ENCODE measurements at regions not wholly inside any gene's neighbourhood (a gene's known extent, or its start where the extent isn't known, plus 50 kb on each side); places are given as distances from the start of the nearest gene placed in this dataset.

DNA sequence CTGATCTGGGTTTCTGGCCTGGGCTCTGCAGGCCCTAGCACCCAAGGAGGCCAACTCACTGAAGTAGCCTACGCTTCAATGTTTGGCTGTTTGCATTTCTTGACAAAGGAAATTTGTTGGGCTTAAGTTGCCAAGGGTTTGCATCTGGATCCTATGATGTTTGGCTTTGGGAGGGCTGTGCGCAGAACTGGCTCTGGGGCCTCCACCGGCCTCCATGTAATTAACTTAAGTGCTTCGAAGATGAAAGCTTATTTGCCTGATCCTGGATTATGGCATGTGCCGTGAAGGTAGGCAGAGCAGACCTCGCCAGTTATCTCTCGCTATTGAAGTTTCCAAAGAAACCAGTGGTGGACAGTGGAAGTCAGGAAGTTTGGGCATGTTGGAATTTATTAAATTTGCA lies 124.3 kb upstream of the STX18 start:
- no peak overlapping the region for H3K4me3 ChIP-seq (ENCODE audit: low read depth, low read length)
- no peak for TF ChIP-seq CTCF (IDR thresholded peaks at IDR 0.05; ENCODE audit: insufficient read depth, low read length, missing control alignments)
- ChIA-PET POLR2A (no interaction called here), CTCF (interaction anchor here (0.9 to 4.2 kb wide), 2 partner anchors 11 to 39 kb away, joined by 3 to 35 read pairs; no protein-coding TSS in a partner anchor)
- no peak for DNase-seq (ENCODE audit: low read depth, low spot score)

DNA sequence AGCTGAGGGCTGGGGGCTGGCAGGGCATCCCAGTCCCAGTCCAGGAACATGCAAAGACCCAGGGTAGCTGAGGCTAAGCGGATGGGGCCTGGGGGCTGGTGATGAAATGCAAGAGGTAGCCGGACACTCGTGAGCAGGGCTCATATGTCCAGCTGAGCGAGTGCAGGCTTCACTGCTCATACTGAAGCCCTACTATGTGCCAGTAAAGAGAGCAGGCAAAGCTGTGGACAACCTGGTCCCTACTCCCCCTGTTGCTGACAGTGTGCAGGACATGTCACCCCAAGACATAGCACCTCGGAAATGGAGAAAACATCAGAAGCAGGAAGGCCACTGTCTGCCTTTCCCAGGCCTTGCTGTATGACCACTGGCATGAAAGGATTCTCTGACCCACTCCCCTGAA lies 122.4 kb upstream of the STX18 start:
- H3K4me3 ChIP-seq (ENCODE audit: low read depth, low read length) = no peak overlapping the region
- ChIA-PET POLR2A (no interaction called here), CTCF (no interaction called here)
- TF ChIP-seq CTCF (IDR thresholded peaks at IDR 0.05; ENCODE audit: insufficient read depth, low read length, missing control alignments) = no peak
- DNase-seq (ENCODE audit: low read depth, low spot score) = no peak

DNA sequence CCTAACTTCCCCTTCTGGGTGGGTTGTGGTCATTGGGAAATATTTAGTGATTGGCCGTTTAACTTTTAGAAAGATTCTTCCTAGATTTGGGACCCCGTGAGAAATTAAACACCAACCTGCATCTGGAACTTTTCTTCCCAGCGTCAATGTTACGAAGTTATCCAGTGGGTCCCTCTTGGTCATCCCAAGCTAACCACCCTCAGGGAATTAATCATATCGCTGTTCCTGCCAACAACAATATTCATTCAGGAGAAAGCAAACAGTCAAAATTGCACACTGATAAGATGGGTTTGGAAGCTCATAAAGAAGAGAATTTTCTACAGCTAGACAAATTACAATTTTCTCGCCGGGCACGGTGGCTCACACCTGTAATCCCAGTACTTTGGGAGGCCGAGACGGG lies 121.2 kb upstream of the STX18 start:
- POLR2A ChIA-PET = interaction anchor here (1.1 kb wide), 1 partner anchor 190 kb away, joined by 3 read pairs; no protein-coding TSS in a partner anchor
- no peak for TF ChIP-seq CTCF (IDR thresholded peaks at IDR 0.05; ENCODE audit: insufficient read depth, low read length, missing control alignments)
- no peak overlapping the region for H3K4me3 ChIP-seq (ENCODE audit: low read depth, low read length)
- DNase-seq (ENCODE audit: low read depth, low spot score) = no peak
- CTCF ChIA-PET = interaction anchor here (1.4 kb wide), 1 partner anchor 14 kb away, joined by 6 read pairs; no protein-coding TSS in a partner anchor

DNA sequence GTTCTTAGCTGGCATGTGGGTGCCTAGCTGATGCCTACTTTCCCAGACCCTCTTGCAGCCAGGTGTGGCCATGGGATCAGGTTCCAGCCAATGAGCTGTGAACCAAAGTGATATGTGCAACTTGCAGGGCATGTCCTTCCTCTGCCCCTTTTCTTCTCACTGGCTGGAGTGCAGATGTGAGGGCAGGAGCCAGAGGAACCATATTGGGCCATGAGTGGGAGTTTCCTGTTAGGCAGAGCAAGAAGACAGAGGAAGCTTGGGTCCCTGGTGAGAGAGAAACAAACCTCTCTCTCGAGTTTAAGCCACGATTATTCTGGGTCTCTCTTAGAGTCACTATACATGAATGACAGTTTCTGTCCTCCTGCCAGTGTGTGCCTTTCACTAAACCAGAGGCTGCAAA lies 120.4 kb upstream of the STX18 start:
- H3K4me3 ChIP-seq (ENCODE audit: low read depth, low read length) = no peak overlapping the region
- TF ChIP-seq CTCF (IDR thresholded peaks at IDR 0.05; ENCODE audit: insufficient read depth, low read length, missing control alignments) = no peak
- DNase-seq (ENCODE audit: low read depth, low spot score) = no peak
- ChIA-PET POLR2A (interaction anchor here (0.9 to 1.1 kb wide), 2 partner anchors 88 to 190 kb away, joined by 3 read pairs; no protein-coding TSS in a partner anchor), CTCF (interaction anchor here (1.2 to 1.4 kb wide), 2 partner anchors 15 to 143 kb away, joined by 4 to 6 read pairs; no protein-coding TSS in a partner anchor)

DNA sequence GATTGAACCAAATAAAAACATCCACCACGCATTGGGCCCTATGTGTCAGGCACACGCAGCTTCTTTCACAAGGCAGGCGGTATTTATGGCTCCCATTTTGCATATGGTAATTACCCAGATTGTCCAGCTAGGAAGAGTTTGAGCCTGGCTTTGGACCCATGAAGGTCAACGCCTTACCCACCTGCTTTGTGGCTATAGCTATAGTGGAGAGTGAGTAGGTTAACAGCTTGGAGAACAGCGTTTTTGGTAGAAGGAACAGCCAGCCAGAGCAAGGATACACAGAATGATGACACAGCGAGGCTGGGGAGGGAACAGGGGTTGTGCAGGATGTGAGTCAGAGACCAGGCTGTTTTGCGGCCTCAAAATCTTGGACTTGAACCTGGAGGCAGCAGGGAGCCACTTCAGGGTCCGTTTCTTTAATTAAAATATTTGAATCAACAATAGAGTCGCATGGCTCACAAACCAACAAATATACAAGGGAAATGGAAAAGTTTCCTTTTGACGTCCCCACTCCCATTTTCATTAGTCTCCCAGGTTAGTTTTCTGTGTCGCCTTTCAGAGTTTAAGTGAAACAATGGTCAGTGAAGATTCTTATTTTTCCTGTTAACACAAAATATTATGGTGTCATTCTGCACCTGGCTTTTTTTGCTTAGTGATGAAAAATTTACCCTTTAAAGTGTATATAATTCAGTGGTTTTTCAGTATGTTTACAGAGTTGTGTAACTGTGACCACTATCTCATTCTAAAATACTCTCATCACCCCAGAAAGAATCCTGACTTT lies 118.2 kb upstream of the STX18 start:
- no peak overlapping the region for H3K4me3 ChIP-seq (ENCODE audit: low read depth, low read length)
- CTCF ChIA-PET = interaction anchor here (1.1 to 1.5 kb wide), 3 partner anchors 16 to 179 kb away, joined by 3 to 4 read pairs (median 4); no protein-coding TSS in a partner anchor
- peak; percentile 49 for DNase-seq (ENCODE audit: low read depth, low spot score)
- POLR2A ChIA-PET = no interaction called here
- TF ChIP-seq CTCF (IDR thresholded peaks at IDR 0.05; ENCODE audit: insufficient read depth, low read length, missing control alignments) = no peak

DNA sequence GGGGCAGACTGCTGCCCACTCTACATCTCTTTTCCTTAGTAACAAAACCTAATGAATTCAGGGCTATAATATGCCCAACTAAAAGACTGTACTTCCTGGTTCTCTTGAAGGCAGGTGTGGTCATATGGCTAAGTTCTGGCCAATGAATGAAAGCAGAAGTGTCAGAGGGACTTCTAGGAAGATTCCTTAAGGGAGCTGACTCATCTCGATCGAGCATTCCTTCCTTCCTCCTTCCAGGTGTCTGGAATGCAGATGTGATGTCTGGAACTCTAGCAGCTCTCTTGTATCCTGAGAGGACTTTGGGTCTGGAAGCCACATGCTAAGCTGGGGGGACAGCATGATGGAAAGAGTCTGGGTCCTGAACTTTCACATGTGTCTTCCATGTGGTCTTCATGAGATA lies 116.2 kb upstream of the STX18 start:
- no peak for DNase-seq (ENCODE audit: low read depth, low spot score)
- no peak overlapping the region for H3K4me3 ChIP-seq (ENCODE audit: low read depth, low read length)
- no peak for TF ChIP-seq CTCF (IDR thresholded peaks at IDR 0.05; ENCODE audit: insufficient read depth, low read length, missing control alignments)
- ChIA-PET POLR2A (no interaction called here), CTCF (no interaction called here)
